ENCODE measurements at regions not wholly inside any gene's neighbourhood (a gene's known extent, or its start where the extent isn't known, plus 50 kb on each side); places are given as distances from the start of the nearest gene placed in this dataset.

GRCh38 chr7:85483177-85483576 is 296.3 kb upstream of the SEMA3D start:
- TF ChIP-seq POLR2A (IDR thresholded peaks at IDR 0.05) (no peak), CTCF (IDR thresholded peaks at IDR 0.05) (no peak)
